ENCODE measurements at regions not wholly inside any gene's neighbourhood (a gene's known extent, or its start where the extent isn't known, plus 50 kb on each side); places are given as distances from the start of the nearest gene placed in this dataset.

DNA sequence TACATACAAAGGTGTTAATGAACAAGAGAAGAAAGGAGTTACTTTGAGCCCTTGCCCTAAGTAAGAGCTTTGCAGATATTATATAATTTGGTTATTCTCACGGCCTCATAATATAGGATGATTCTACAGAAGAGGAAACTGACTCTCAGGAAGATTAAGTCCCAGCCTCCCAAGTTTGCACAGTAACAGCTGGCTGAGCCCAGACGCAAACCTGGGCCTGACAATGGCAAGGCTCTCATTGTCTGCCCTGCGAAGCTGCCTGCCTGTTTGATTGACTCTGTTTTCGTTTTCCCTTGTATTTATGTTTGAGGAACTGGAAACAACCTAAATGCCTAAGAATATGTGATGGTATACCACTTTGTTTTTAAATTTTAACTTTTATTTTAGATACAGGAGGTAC lies 76.2 kb upstream of the PGBD5 start:
- DNase-seq = no peak
- H3K9me3 ChIP-seq = no peaks in the 10 kb centered on the region
- H3K4me3 ChIP-seq (ENCODE audit: low read depth, low read length) = no peak overlapping the region
- no peaks in the 10 kb centered on the region for H3K4me1 ChIP-seq
- H3K36me3 ChIP-seq = no peaks in the 10 kb centered on the region
- H3K27me3 ChIP-seq = no peaks in the 10 kb centered on the region
- TF ChIP-seq, protein P1, sequence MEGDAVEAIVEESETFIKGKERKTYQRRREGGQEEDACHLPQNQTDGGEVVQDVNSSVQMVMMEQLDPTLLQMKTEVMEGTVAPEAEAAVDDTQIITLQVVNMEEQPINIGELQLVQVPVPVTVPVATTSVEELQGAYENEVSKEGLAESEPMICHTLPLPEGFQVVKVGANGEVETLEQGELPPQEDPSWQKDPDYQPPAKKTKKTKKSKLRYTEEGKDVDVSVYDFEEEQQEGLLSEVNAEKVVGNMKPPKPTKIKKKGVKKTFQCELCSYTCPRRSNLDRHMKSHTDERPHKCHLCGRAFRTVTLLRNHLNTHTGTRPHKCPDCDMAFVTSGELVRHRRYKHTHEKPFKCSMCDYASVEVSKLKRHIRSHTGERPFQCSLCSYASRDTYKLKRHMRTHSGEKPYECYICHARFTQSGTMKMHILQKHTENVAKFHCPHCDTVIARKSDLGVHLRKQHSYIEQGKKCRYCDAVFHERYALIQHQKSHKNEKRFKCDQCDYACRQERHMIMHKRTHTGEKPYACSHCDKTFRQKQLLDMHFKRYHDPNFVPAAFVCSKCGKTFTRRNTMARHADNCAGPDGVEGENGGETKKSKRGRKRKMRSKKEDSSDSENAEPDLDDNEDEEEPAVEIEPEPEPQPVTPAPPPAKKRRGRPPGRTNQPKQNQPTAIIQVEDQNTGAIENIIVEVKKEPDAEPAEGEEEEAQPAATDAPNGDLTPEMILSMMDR (IDR thresholded peaks at IDR 0.05; ENCODE audit: low read depth, low read length) = no peak

DNA sequence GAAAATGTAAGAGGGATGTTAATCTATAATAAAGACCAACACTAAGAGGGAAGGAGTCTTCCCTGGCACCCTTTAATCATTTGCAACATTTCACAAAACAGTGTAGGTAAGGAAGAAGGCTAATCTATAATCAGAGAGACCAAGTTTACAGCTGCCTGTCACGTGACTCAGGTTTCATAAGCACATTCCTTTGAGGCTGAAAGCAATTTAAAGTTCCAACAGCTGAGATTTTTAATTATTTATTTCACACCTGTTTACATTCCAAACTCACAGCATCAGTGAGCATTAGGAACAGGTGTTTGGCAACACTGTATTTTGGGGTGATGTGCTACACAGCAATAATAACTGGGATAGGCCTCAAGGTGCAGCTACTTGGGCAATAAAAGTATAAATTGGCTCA lies 75.7 kb upstream of the PGBD5 start:
- no peaks in the 10 kb centered on the region for H3K27me3 ChIP-seq
- DNase-seq = no peak
- H3K4me1 ChIP-seq = no peaks in the 10 kb centered on the region
- H3K4me3 ChIP-seq (ENCODE audit: low read depth, low read length) = no peak overlapping the region
- no peaks in the 10 kb centered on the region for H3K36me3 ChIP-seq
- no peaks in the 10 kb centered on the region for H3K9me3 ChIP-seq
- TF ChIP-seq, protein P1 (IDR thresholded peaks at IDR 0.05; ENCODE audit: low read depth, low read length) = no peak

DNA sequence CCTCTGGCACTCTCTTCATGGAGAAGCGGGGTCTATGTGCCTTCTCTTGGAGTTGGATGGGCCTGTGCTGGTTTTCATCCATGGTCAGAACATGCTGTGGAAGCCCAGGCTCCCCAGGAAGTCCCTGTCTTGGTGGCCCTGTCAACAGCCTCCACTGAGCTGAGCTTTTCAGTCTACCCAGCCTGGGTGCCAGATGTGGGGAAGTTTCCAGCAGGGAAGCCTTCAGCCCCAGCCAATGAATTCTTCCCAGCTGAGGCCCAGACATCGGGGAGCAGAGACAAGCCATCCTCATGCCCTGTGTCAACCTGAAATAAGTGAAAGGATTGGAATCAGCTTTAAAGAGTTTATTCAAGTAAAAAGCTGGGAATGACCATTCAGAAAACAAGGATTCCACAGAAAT lies 75.1 kb upstream of the PGBD5 start:
- DNase-seq = no peak
- Histone ChIP-seq H3K9me3 (no peaks in the 10 kb centered on the region), H3K27me3 (no peaks in the 10 kb centered on the region), H3K36me3 (no peaks in the 10 kb centered on the region), H3K4me3 (ENCODE audit: low read depth, low read length) (no peak overlapping the region), H3K4me1 (no peaks in the 10 kb centered on the region)
- TF ChIP-seq, protein P1 (IDR thresholded peaks at IDR 0.05; ENCODE audit: low read depth, low read length) = no peak

DNA sequence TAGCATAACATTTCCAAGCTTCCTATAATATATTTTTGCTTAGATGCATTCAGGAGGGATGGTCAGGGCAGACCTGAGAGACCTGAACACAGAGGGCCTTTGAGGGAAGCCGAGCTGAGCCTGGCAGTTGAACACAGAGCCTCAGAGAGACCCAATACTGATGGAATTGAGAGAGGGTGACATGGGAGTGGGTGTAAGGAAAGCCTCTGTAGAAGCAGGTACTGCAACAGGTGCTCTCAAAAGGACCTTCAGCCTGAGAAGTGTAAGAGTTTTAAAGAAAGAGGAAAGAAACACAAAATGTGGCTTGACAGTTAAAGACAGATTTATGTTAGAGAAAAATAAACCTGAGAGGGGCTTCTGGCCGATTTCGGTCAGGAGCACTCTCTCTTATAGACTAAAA lies 73.9 kb upstream of the PGBD5 start:
- H3K4me1 ChIP-seq = no peaks in the 10 kb centered on the region
- no peaks in the 10 kb centered on the region for H3K36me3 ChIP-seq
- no peaks in the 10 kb centered on the region for H3K27me3 ChIP-seq
- H3K4me3 ChIP-seq (ENCODE audit: low read depth, low read length) = no peak overlapping the region
- no peak for DNase-seq
- H3K9me3 ChIP-seq = no peaks in the 10 kb centered on the region
- TF ChIP-seq, protein P1 (IDR thresholded peaks at IDR 0.05; ENCODE audit: low read depth, low read length) = no peak

DNA sequence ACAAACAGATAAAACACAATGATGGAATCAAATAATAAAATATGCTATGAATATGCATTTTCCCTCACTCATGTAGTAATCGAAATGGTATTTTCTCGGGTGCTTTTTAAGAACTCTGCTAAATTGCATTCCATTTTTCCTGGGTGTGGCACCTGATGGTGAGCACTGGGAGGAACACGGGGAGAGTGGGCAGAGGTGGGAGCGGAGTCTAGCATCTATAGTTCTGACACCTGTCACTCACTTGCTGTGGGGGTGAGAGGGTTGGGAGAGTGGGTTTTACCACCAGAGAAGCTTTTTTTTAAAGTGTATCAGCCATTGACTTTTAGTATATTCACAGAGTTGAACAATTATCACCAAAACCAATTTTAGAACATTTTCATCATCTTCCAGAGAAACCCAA lies 73.4 kb upstream of the PGBD5 start:
- Histone ChIP-seq H3K4me3 (ENCODE audit: low read depth, low read length) (no peak overlapping the region), H3K9me3 (no peaks in the 10 kb centered on the region), H3K27me3 (no peaks in the 10 kb centered on the region), H3K4me1 (no peaks in the 10 kb centered on the region), H3K36me3 (no peaks in the 10 kb centered on the region)
- DNase-seq = no peak
- TF ChIP-seq, protein P1 (IDR thresholded peaks at IDR 0.05; ENCODE audit: low read depth, low read length) = no peak

DNA sequence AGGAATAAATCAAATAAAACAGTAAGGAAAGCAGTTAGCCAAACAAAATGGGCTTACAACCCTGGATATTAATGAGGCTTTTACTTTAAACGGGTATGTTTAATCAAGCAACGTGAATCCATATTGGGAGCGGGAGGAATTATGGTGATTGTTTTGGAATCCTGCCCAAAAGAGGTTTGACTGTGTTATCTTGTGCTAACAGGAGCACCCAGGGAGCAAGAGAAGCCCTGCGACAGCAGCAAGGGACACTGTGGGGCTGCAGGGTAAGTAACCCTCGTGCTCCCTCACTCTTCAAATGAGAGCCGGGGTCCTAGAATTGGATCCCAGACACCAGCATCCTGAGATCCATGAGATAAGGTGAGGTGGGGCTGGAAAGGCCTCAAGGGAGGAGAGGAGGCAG lies 72.6 kb upstream of the PGBD5 start:
- TF ChIP-seq, protein P1 (IDR thresholded peaks at IDR 0.05; ENCODE audit: low read depth, low read length) = no peak
- Histone ChIP-seq H3K4me1 (no peaks in the 10 kb centered on the region), H3K9me3 (no peaks in the 10 kb centered on the region), H3K27me3 (no peaks in the 10 kb centered on the region), H3K36me3 (no peaks in the 10 kb centered on the region), H3K4me3 (ENCODE audit: low read depth, low read length) (no peak overlapping the region)
- no peak for DNase-seq
